Right lobe of liver (tissue), 6 donors: ENCODE measurements at regions not wholly inside any gene's neighbourhood (a gene's known extent, or its start where the extent isn't known, plus 50 kb on each side); places are given as distances from the start of the nearest gene placed in this dataset.

Experiments
- ATAC-seq, 4 donors: fragments of 200-7000 bp; cut with Tn5 transposase; one replicate each; pipeline ENCODE4 v1.9.1; 2020; ENCODE audit warnings: mild to moderate bottlenecking in 4 of 4, moderate library complexity in 4 of 4
- DNase-seq, 3 donors: peaks; one replicate each; pipeline ENCODE4 v3.0.0-alpha.2; 2020
- H3K27ac ChIP-seq, 3 donors: fragments of 200-600 bp; one replicate each; pipeline ENCODE4 v1.8.0; 2022
- H3K27me3 ChIP-seq, 2 donors: fragments of 200-600 bp; one replicate each; pipeline ENCODE4 v1.8.0; 2022
- H3K36me3 ChIP-seq, 4 donors: fragments of 200-600 bp; sonication (generic) in 1 of 4; one replicate each; pipeline versions ENCODE4 v1.5.1 to v1.8.0; 2017 to 2022; ENCODE audit warnings: control low read depth in 1 of 4
- H3K4me1 ChIP-seq, 4 donors: fragments of 200-600 bp; sonication (generic) in 1 of 4; one replicate each; pipeline versions ENCODE4 v1.5.1 to v1.8.0; 2017 to 2022; ENCODE audit warnings: control low read depth in 1 of 4
- H3K4me3 ChIP-seq, 3 donors: fragments of 200-600 bp; one replicate each; pipeline ENCODE4 v1.8.0; 2022
- H3K9me3 ChIP-seq, 4 donors: fragments of 200-600 bp; sonication (generic) in 1 of 4; one replicate each; pipeline versions ENCODE4 v1.5.1 to v1.8.0; 2017 to 2022; ENCODE audit warnings: control low read depth in 1 of 4
- CTCF ChIP-seq, 4 donors: fragments of 200-600 bp in 3 of 4; fragments of 450-650 bp in 1 of 4; IDR thresholded peaks; one replicate each; pipeline versions ENCODE4 v1.5.1 to v1.8.0; 2016 to 2022; ENCODE audit warnings: antibody characterized with exemption in 4 of 4, mild to moderate bottlenecking in 2 of 4
- POLR2A ChIP-seq: fragments of 450-650 bp; IDR thresholded peaks from one replicate; pipeline ENCODE4 v1.6.1; 2017; ENCODE audit warnings: antibody characterized with exemption, mild to moderate bottlenecking
- WGBS: methylation state at CpG from one replicate; pipeline ENCODE4 v1.1.6; 2018; ENCODE audit warnings: low coverage, low lambda C conversion rate; ENCODE audit not compliant: insufficient coverage; ENCODE audit errors: missing lambda C conversion rate; 5-methylcytosine and 5-hydroxymethylcytosine counted together
- intact Hi-C, 2 donors: fragments of 100-400 bp; cut with DNase I; formaldehyde crosslinking; loops; one replicate each; pipeline versions ENCODE4 v1.11.2 to v1.14.1; 2022
- donor health status: DM: no; HTN: yes; CAD: no.
- donor health status: DM: no; HTN: no; CAD: no.
- donor health status: DM: no; HTN: no; CAD: no.
- donor health status: DM: no; HTN: yes; CAD: no.
- donor health status: DM: no; HTN: yes; CAD: no.

DNA sequence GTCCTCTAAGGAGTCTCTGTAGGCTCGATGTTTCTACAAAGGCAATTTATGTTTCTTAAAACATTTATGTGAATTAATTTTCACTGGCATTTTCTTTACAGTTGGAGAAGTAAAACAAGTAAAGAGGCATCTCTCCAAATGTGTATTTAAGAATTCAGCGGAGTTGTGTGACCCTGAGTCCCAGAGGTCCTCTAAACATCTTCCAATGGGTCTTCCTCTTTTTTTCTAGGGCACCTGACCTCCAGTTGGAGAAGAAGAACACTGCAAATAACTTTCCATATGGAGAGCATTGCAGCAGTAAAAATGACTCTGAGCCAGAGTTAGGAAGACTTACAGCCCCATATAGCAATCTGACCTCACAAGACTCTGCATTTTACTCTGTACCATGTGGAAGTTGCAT lies 480.5 kb upstream of the RAG2 start:
- H3K27ac ChIP-seq = no peak overlapping the region
- no peaks in the 10 kb centered on the region for H3K9me3 ChIP-seq
- TF ChIP-seq POLR2A = no peak
- no peak for TF ChIP-seq CTCF (IDR thresholded peaks at IDR 0.05)
- DNase-seq (no peak), ATAC-seq (no peak)
- H3K4me1 ChIP-seq = no peaks in the 10 kb centered on the region
- no peak overlapping the region for H3K4me3 ChIP-seq
- H3K36me3 ChIP-seq = no peaks in the 10 kb centered on the region
- no peaks in the 10 kb centered on the region for H3K27me3 ChIP-seq
- WGBS = 39% methylated on average over 2 of the region's 2 CpGs
- intact Hi-C loops = no loop called here

DNA sequence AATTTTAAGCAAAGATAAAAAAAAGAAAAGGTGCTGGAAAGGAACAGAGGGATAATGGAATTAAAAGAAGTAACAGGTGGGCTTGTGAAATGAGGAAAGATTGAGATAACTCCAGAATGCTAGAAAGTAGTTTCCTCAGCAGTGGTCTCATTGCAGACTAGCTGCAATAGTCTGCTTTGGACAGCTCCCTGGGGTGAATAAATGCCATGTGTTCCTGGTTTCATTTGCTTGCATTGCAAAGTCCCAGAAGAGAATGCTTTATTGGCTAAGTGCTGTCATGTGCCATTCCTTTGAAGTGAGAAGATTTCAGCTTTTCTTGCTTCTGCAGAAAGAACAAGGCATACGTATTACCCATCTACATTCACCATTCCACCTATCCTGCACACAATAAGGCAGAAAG lies 478.8 kb upstream of the RAG2 start:
- no peaks in the 10 kb centered on the region for H3K36me3 ChIP-seq
- no peaks in the 10 kb centered on the region for H3K4me1 ChIP-seq
- TF ChIP-seq POLR2A (no peak), CTCF (IDR thresholded peaks at IDR 0.05) (no peak)
- ATAC-seq = no peak
- H3K27me3 ChIP-seq = no peaks in the 10 kb centered on the region
- H3K27ac ChIP-seq = no peak overlapping the region
- H3K9me3 ChIP-seq = no peaks in the 10 kb centered on the region
- WGBS = 36% methylated on average over 1 of the region's 1 CpG
- no peak for DNase-seq
- no peak overlapping the region for H3K4me3 ChIP-seq
- intact Hi-C loops = no loop called here

GRCh38 chr11:37072538-37073055 lies 474.6 kb upstream of the RAG2 start:
- WGBS = 21% methylated on average over 1 of the region's 1 CpG
- Histone ChIP-seq H3K36me3 (no peaks in the 10 kb centered on the region), H3K27me3 (no peaks in the 10 kb centered on the region), H3K4me1 (no peaks in the 10 kb centered on the region), H3K27ac (no peak overlapping the region), H3K9me3 (no peaks in the 10 kb centered on the region), H3K4me3 (no peak overlapping the region)
- TF ChIP-seq POLR2A (no peak), CTCF (IDR thresholded peaks at IDR 0.05) (no peak)
- DNase-seq (no peak), ATAC-seq (peak in 2 of 4 donors; percentile 13 to 31)
- intact Hi-C loops = no loop called here

DNA sequence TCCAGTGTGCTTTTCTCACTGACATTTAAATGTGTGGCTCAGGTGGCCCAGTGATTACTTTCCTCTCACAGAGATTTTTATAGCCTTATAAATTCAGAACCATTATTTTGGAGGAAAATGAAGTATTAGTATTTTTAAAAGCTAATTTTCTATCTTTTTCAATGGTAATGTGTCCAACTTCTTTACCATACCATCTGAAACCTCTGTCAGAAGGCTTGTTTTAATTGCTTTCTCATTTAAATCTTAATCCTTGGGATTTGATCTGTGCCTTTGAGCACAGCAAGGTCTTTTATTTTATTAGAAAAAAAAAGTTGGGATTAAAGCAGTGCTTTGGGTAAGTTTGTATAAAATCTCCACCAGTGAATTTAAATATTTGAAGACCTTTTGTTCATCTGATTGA lies 452.3 kb upstream of the RAG2 start:
- ATAC-seq (no peak), DNase-seq (no peak)
- intact Hi-C loops = no loop called here
- no peaks in the 10 kb centered on the region for H3K4me1 ChIP-seq
- H3K27ac ChIP-seq = no peak overlapping the region
- H3K4me3 ChIP-seq = no peak overlapping the region
- no peaks in the 10 kb centered on the region for H3K9me3 ChIP-seq
- no peak for TF ChIP-seq CTCF (IDR thresholded peaks at IDR 0.05)
- TF ChIP-seq POLR2A = no peak
- no peaks in the 10 kb centered on the region for H3K36me3 ChIP-seq
- H3K27me3 ChIP-seq = no peaks in the 10 kb centered on the region

- Histone ChIP-seq H3K4me3 (no peak overlapping the region), H3K27ac (no peak overlapping the region), H3K36me3 (peaks cover 0 to 2% (median 0%) of the 10 kb centered on the region in 4 donors), H3K4me1 (no peaks in the 10 kb centered on the region), H3K9me3 (no peaks in the 10 kb centered on the region), H3K27me3 (no peaks in the 10 kb centered on the region)
- TF ChIP-seq CTCF (IDR thresholded peaks at IDR 0.05) (no peak), POLR2A (no peak)
- DNase-seq (no peak), ATAC-seq (no peak)
- intact Hi-C loops = no loop called here
These were observed 442.9 kb upstream of the RAG2 start for GRCh38 chr11:37040921-37041320.
